ENCODE measurements at regions not wholly inside any gene's neighbourhood (a gene's known extent, or its start where the extent isn't known, plus 50 kb on each side); places are given as distances from the start of the nearest gene placed in this dataset.

GRCh38 chr4:124219389-124219788, 493.1 kb downstream of the ANKRD50 start:
- TF ChIP-seq, protein P1, sequence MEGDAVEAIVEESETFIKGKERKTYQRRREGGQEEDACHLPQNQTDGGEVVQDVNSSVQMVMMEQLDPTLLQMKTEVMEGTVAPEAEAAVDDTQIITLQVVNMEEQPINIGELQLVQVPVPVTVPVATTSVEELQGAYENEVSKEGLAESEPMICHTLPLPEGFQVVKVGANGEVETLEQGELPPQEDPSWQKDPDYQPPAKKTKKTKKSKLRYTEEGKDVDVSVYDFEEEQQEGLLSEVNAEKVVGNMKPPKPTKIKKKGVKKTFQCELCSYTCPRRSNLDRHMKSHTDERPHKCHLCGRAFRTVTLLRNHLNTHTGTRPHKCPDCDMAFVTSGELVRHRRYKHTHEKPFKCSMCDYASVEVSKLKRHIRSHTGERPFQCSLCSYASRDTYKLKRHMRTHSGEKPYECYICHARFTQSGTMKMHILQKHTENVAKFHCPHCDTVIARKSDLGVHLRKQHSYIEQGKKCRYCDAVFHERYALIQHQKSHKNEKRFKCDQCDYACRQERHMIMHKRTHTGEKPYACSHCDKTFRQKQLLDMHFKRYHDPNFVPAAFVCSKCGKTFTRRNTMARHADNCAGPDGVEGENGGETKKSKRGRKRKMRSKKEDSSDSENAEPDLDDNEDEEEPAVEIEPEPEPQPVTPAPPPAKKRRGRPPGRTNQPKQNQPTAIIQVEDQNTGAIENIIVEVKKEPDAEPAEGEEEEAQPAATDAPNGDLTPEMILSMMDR (conservative IDR thresholded peaks at IDR 0.05) = no peak
- TF ChIP-seq ZFX (IDR thresholded peaks at IDR 0.05) = no peak
